ENCODE measurements at regions not wholly inside any gene's neighbourhood (a gene's known extent, or its start where the extent isn't known, plus 50 kb on each side); places are given as distances from the start of the nearest gene placed in this dataset.

- H3K36me3 ChIP-seq, result no peaks in the 10 kb centered on the region
- no peak overlapping the region for H3K4me3 ChIP-seq
- no peak for DNase-seq
- H3K9me3 ChIP-seq, result no peaks in the 10 kb centered on the region
- H3K27me3 ChIP-seq, result no peaks in the 10 kb centered on the region
- no peak overlapping the region for H3K27ac ChIP-seq
- TF ChIP-seq POLR2A (IDR thresholded peaks at IDR 0.05) (no peak), CTCF (IDR thresholded peaks at IDR 0.05) (no peak)
- H3K4me1 ChIP-seq, result no peaks in the 10 kb centered on the region
Measured at GRCh38 chr2:83595121-83595690, 863.9 kb downstream of the SUCLG1 start.

GRCh38 chr2:83594241-83595120 is 864.6 kb downstream of the SUCLG1 start:
- H3K27ac ChIP-seq, result no peak overlapping the region
- no peak for DNase-seq

GRCh38 chr2:83587309-83587708 is 871.8 kb downstream of the SUCLG1 start:
- Histone ChIP-seq H3K36me3 (no peaks in the 10 kb centered on the region), H3K27ac (no peak overlapping the region), H3K4me3 (no peak overlapping the region), H3K27me3 (no peaks in the 10 kb centered on the region), H3K9me3 (no peaks in the 10 kb centered on the region), H3K4me1 (no peaks in the 10 kb centered on the region)
- TF ChIP-seq CTCF (IDR thresholded peaks at IDR 0.05) (no peak), POLR2A (IDR thresholded peaks at IDR 0.05) (no peak)
- no peak for DNase-seq

More at GRCh38 chr2:83594241-83595120, 864.6 kb downstream of the SUCLG1 start:
- H3K27me3 ChIP-seq, result no peaks in the 10 kb centered on the region
- H3K9me3 ChIP-seq, result no peaks in the 10 kb centered on the region
- H3K4me1 ChIP-seq, result no peaks in the 10 kb centered on the region
- TF ChIP-seq POLR2A (IDR thresholded peaks at IDR 0.05) (no peak), CTCF (IDR thresholded peaks at IDR 0.05) (no peak)
- no peak overlapping the region for H3K4me3 ChIP-seq
- no peaks in the 10 kb centered on the region for H3K36me3 ChIP-seq

- Histone ChIP-seq H3K4me1 (no peaks in the 10 kb centered on the region), H3K9me3 (no peaks in the 10 kb centered on the region), H3K4me3 (no peak overlapping the region), H3K36me3 (no peaks in the 10 kb centered on the region), H3K27me3 (no peaks in the 10 kb centered on the region), H3K27ac (no peak overlapping the region)
- DNase-seq, result no peak
- no peak for TF ChIP-seq CTCF (IDR thresholded peaks at IDR 0.05)
- no peak for TF ChIP-seq POLR2A (IDR thresholded peaks at IDR 0.05)
Measured at GRCh38 chr2:83585250-83585649, 873.8 kb downstream of the SUCLG1 start.

GRCh38 chr2:83584672-83585071 is 874.4 kb downstream of the SUCLG1 start:
- Histone ChIP-seq H3K36me3 (no peaks in the 10 kb centered on the region), H3K4me1 (no peaks in the 10 kb centered on the region), H3K9me3 (no peaks in the 10 kb centered on the region), H3K27ac (no peak overlapping the region), H3K4me3 (no peak overlapping the region), H3K27me3 (no peaks in the 10 kb centered on the region)
- no peak for DNase-seq
- TF ChIP-seq CTCF (IDR thresholded peaks at IDR 0.05), result no peak
- TF ChIP-seq POLR2A (IDR thresholded peaks at IDR 0.05), result no peak
